ENCODE measurements at regions not wholly inside any gene's neighbourhood (a gene's known extent, or its start where the extent isn't known, plus 50 kb on each side); places are given as distances from the start of the nearest gene placed in this dataset.

DNA sequence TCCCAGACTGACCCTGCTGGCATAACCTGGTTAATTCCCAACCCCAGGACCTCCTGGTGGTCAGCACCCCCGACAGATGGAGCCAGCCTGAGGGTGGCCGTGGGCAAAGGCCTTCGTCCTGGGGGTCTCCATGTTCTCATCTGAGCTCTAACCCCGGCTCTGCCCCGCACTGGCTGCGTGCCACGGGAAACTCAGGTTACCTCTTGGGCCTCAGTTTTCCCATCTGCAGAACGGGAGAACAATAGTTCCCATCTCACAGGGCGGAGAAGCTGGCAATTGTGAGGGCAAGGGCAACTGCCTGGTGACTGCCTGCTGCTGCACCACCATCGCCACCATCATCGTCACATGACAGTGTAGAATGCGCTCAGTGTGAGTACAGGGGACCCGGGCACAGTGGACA is 77.9 kb downstream of the RFLNA start:
- Histone ChIP-seq H3K27me3 (no peaks in the 10 kb centered on the region), H3K9ac (no peak overlapping the region), H3K36me3 (peaks cover 53 to 98% (median 84%) of the 10 kb centered on the region in 11 experiments), H3K4me3 (no peak overlapping the region), H3K27ac (no peak overlapping the region), H4K20me1 (peaks cover 56 to 98% (median 83%) of the 10 kb centered on the region in 11 experiments), H3K4me1 (peaks cover 0 to 25% (median 18%) of the 10 kb centered on the region in 10 experiments; a peak in 16 of 20 replicates), H3K4me2 (no peak overlapping the region), H3K9me3 (replicated peaks in 1 of 11) (no peaks in the 10 kb centered on the region)
- TF ChIP-seq Cebpa-rat (IDR thresholded peaks at IDR 0.05): no peak

DNA sequence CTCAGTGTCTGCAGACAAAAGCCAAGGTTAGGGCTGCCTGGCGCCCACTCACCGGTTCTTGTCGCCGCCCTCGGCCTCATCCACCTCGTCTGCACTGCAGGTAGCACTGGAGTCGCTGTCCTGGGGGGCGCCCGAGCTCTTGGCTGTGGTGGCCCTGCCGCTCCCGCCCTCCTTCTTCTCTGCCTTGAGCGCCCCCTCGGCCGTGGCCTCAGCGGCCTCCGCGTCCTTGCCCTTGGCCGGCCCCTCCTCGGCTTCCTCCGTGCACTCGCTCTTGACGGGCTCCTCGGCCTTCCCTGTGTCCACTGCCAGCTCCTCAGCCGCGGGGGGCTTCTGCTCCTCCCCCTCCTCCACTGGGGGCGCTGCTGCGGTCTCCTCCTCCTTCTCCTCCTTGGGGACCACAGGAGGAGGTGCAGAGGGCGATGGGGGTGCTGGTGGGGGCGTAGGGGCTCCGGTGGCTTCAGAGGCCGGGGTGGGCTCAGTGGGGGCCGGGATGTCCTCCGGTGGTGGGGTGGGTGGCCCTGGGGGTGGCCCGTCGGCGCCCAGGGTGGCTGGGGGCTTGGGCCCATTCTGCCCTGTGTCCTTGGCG is 77.2 kb downstream of the RFLNA start:
- H3K4me1 ChIP-seq: peaks cover 0 to 22% (median 17%) of the 10 kb centered on the region in 10 experiments; a peak in 16 of 20 replicates
- no peak overlapping the region for H3K9ac ChIP-seq
- H3K4me2 ChIP-seq: no peak overlapping the region
- peaks cover 49 to 98% (median 80%) of the 10 kb centered on the region in 11 experiments for H3K36me3 ChIP-seq
- H3K27ac ChIP-seq: no peak overlapping the region
- no peak for TF ChIP-seq Cebpa-rat (IDR thresholded peaks at IDR 0.05)
- H3K4me3 ChIP-seq: no peak overlapping the region
- H3K9me3 ChIP-seq (replicated peaks in 1 of 11): no peaks in the 10 kb centered on the region
- H4K20me1 ChIP-seq: peaks cover 56 to 98% (median 83%) of the 10 kb centered on the region in 11 experiments
- H3K27me3 ChIP-seq: no peaks in the 10 kb centered on the region

DNA sequence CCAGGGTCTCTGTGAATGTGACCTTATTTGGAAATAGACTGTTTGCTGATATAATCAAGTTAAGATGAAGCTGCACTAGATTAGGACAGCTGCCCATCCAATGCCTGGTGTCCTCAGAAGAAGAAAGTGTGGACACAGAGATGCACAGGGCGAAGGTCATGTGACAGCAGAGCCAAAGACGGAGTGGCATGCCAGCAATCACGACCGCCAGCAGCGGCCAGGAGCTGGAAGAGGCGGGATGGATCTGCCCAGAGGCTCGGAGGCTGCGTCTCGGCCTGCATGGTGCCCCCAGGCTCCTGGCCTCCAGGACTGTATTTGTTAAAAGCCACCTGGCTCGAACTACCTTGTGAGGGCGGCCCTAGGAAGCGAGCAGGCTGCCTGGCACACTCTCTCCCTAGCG is 76.5 kb downstream of the RFLNA start:
- Histone ChIP-seq H3K4me1 (peaks cover 0 to 15% (median 10%) of the 10 kb centered on the region in 10 experiments; a peak in 16 of 20 replicates), H3K9me3 (replicated peaks in 1 of 11) (no peaks in the 10 kb centered on the region), H3K27me3 (no peaks in the 10 kb centered on the region), H3K27ac (no peak overlapping the region), H4K20me1 (peaks cover 55 to 98% (median 83%) of the 10 kb centered on the region in 11 experiments), H3K4me2 (no peak overlapping the region), H3K4me3 (no peak overlapping the region), H3K36me3 (peaks cover 46 to 98% (median 74%) of the 10 kb centered on the region in 11 experiments), H3K9ac (no peak overlapping the region)
- TF ChIP-seq Cebpa-rat (IDR thresholded peaks at IDR 0.05): no peak

DNA sequence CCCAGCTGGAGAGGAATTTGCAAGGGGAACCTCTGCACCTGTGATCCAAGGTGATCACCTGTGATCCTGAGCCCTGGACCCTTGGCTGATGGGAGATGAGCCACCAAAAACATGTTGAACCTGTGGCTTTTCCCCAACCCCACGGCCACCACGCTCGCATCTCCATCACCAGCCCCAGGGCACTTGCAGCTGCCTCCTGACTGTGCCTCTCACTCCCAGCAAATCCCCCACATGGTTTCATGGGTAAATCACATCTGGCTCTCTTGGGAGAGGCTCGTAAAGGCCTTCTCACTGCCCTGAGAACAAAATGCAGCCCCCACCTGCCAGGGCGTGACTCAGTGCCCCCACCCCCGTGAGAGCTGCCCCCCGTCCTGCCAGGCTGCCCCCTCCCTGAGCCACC is 76.0 kb downstream of the RFLNA start:
- H3K9ac ChIP-seq: no peak overlapping the region
- H3K4me3 ChIP-seq: no peak overlapping the region
- H3K27ac ChIP-seq: no peak overlapping the region
- peaks cover 0 to 10% (median 5%) of the 10 kb centered on the region in 10 experiments; a peak in 14 of 20 replicates for H3K4me1 ChIP-seq
- no peaks in the 10 kb centered on the region for H3K9me3 ChIP-seq (replicated peaks in 1 of 11)
- peaks cover 56 to 98% (median 83%) of the 10 kb centered on the region in 11 experiments for H4K20me1 ChIP-seq
- no peaks in the 10 kb centered on the region for H3K27me3 ChIP-seq
- no peak for TF ChIP-seq Cebpa-rat (IDR thresholded peaks at IDR 0.05)
- H3K4me2 ChIP-seq: no peak overlapping the region
- peaks cover 46 to 98% (median 79%) of the 10 kb centered on the region in 11 experiments for H3K36me3 ChIP-seq

DNA sequence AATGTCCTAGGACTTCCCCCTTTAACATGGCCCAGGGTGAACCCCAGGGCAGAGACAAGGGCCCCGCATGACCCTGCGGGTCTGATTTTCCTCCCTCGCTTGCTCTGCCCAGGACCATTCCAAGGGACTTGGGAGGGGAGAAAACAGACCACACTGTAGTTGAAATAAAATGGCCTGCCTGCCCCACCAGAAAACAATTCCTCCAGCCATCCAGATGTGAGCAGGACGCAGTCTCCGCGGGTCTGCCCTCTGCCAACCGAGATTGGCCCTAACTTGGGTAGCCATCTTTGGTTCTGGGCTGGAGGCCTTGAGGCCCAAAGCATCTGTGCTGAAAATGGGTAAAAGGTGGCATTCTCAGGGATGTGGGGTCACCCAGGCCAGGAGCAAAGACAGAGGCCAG is 75.5 kb downstream of the RFLNA start:
- peaks cover 46 to 98% (median 80%) of the 10 kb centered on the region in 11 experiments for H3K36me3 ChIP-seq
- H3K27me3 ChIP-seq: no peaks in the 10 kb centered on the region
- no peak overlapping the region for H3K9ac ChIP-seq
- H3K4me1 ChIP-seq: peaks cover 0 to 5% (median 1%) of the 10 kb centered on the region in 10 experiments; a peak in 11 of 20 replicates
- H3K4me2 ChIP-seq: no peak overlapping the region
- H3K9me3 ChIP-seq (replicated peaks in 1 of 11): no peaks in the 10 kb centered on the region
- H3K27ac ChIP-seq: no peak overlapping the region
- TF ChIP-seq Cebpa-rat (IDR thresholded peaks at IDR 0.05): no peak
- no peak overlapping the region for H3K4me3 ChIP-seq
- peaks cover 56 to 98% (median 83%) of the 10 kb centered on the region in 11 experiments for H4K20me1 ChIP-seq

DNA sequence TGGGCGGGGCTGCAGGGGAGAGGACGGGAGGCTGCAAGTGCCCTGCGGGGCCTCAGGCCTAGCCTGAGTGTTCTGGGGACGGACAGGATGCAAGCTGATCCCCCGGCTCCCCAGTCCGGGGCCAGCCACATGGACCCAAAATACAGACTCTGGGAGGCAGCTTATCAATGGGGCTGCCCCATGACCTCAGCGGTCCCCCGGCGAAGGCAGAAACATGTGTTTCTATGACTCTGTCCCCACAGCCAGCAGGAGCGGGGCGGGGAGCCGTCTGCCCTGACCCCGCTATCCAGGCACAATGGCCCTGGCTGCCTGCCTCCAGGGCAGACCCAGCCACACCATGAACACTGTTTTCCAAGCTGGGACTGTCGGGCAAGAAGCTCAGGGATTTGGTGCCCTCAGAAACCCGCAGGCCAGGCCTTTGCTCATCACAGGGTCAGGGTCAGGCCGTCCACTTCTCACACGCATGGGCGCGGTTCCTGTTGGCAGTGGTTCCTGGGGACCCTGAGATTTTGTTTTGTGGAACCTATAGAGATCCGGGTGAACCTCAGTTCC is 75.0 kb downstream of the RFLNA start:
- no peak overlapping the region for H3K9ac ChIP-seq
- H3K36me3 ChIP-seq: peaks cover 46 to 98% (median 77%) of the 10 kb centered on the region in 11 experiments
- peaks cover 0 to 9% (median 5%) of the 10 kb centered on the region in 10 experiments; a peak in 14 of 20 replicates for H3K4me1 ChIP-seq
- no peak for TF ChIP-seq Cebpa-rat (IDR thresholded peaks at IDR 0.05)
- no peak overlapping the region for H3K4me2 ChIP-seq
- no peak overlapping the region for H3K27ac ChIP-seq
- peaks cover 56 to 98% (median 83%) of the 10 kb centered on the region in 11 experiments for H4K20me1 ChIP-seq
- no peak overlapping the region for H3K4me3 ChIP-seq
- no peaks in the 10 kb centered on the region for H3K9me3 ChIP-seq (replicated peaks in 1 of 11)
- H3K27me3 ChIP-seq: no peaks in the 10 kb centered on the region

DNA sequence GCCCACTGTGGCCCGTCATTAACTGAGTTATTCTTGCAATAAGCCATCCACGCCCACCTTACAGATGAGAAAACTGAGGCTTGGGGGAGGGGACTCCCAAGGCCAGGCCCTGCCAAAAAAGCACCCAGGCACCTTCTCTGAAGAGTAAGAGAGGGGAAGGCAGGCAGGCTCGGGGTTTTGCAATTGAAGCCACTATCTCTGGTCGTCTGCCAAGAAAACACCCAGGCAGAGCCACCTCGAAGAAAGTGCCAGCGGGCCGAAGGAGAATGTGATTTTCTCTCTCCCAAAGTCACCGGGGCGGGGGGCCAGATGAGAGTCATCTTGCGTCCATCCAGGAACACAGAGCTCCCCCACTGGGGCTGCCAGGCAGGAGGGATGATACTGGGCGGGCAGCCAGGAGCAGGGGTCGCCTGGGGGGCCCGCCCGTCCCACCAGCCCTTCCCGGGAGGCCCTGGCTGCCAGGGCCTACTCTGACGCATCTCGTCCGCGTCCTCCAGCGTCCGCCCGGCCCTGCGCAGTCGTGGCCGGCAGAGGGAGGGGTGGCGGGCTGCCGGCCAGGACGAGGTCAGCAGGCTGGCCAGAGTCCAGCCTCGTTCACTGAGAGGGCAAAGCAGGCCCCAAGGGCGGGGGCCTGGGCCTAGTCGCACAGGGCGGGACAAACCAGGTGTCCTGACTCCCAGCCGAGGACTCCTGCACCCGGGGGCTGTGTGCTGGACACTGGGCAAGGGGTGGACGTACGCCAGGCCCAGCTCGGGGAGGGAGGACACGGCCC is 74.3 kb downstream of the RFLNA start:
- Histone ChIP-seq H3K27me3 (no peaks in the 10 kb centered on the region), H3K4me2 (no peak overlapping the region), H3K4me1 (peaks cover 0 to 16% (median 12%) of the 10 kb centered on the region in 10 experiments; a peak in 17 of 20 replicates), H3K4me3 (no peak overlapping the region), H3K27ac (no peak overlapping the region), H3K9me3 (replicated peaks in 1 of 11) (no peaks in the 10 kb centered on the region), H3K36me3 (peaks cover 42 to 98% (median 71%) of the 10 kb centered on the region in 11 experiments), H3K9ac (no peak overlapping the region), H4K20me1 (peaks cover 56 to 98% (median 83%) of the 10 kb centered on the region in 11 experiments)
- TF ChIP-seq Cebpa-rat (IDR thresholded peaks at IDR 0.05): no peak

DNA sequence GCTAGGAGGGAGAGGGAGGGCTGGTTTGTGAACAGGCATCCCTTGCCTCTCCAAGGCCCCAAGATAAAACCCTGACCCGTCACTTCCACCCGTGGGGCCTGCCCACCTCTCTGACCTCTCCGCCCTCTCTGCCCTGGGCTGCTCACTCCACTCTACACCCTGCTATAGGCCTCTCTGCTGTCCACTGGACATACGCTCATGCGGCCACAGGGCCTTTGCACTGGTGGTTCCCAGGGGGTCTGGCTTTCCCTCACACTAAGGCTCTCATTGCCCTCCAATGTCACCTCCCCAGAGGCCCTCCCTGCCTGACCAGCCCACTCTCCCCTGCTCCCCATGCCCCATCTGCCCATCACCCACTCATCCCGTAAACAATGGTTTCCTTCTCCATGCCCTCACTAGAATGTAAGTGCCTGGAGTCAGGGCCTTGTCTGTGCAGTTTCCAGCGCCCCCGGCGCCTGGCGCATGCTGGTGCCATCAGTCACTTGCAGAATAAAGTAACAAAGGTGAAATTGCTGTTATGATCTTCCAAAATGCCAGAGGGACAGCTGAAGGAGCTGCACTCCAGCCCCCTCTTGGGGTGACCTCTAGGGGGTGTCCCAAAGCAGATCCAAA is 73.6 kb downstream of the RFLNA start:
- Histone ChIP-seq H4K20me1 (peaks cover 60 to 98% (median 85%) of the 10 kb centered on the region in 11 experiments), H3K4me3 (no peak overlapping the region), H3K4me1 (peaks cover 0 to 22% (median 19%) of the 10 kb centered on the region in 10 experiments; a peak in 18 of 20 replicates), H3K9me3 (replicated peaks in 1 of 11) (no peaks in the 10 kb centered on the region), H3K36me3 (peaks cover 36 to 98% (median 65%) of the 10 kb centered on the region in 11 experiments), H3K27ac (no peak overlapping the region), H3K4me2 (no peak overlapping the region), H3K27me3 (no peaks in the 10 kb centered on the region), H3K9ac (no peak overlapping the region)
- TF ChIP-seq Cebpa-rat (IDR thresholded peaks at IDR 0.05): no peak
